Right lobe of liver (tissue), 6 donors: ENCODE measurements at regions not wholly inside any gene's neighbourhood (a gene's known extent, or its start where the extent isn't known, plus 50 kb on each side); places are given as distances from the start of the nearest gene placed in this dataset.
A peak's percentile ranks its signal among the peaks of the same experiment; 100 is the strongest.

Source experiments
- ATAC-seq, 4 donors: fragments of 200-7000 bp; cut with Tn5 transposase; one replicate each; pipeline ENCODE4 v1.9.1; 2020; ENCODE audit warnings: mild to moderate bottlenecking in 4 of 4, moderate library complexity in 4 of 4
- DNase-seq, 3 donors: peaks; one replicate each; pipeline ENCODE4 v3.0.0-alpha.2; 2020
- H3K27ac ChIP-seq, 3 donors: fragments of 200-600 bp; one replicate each; pipeline ENCODE4 v1.8.0; 2022
- H3K27me3 ChIP-seq, 2 donors: fragments of 200-600 bp; one replicate each; pipeline ENCODE4 v1.8.0; 2022
- H3K36me3 ChIP-seq, 4 donors: fragments of 200-600 bp; sonication (generic) in 1 of 4; one replicate each; pipeline versions ENCODE4 v1.5.1 to v1.8.0; 2017 to 2022; ENCODE audit warnings: control low read depth in 1 of 4
- H3K4me1 ChIP-seq, 4 donors: fragments of 200-600 bp; sonication (generic) in 1 of 4; one replicate each; pipeline versions ENCODE4 v1.5.1 to v1.8.0; 2017 to 2022; ENCODE audit warnings: control low read depth in 1 of 4
- H3K4me3 ChIP-seq, 3 donors: fragments of 200-600 bp; one replicate each; pipeline ENCODE4 v1.8.0; 2022
- H3K9me3 ChIP-seq, 4 donors: fragments of 200-600 bp; sonication (generic) in 1 of 4; one replicate each; pipeline versions ENCODE4 v1.5.1 to v1.8.0; 2017 to 2022; ENCODE audit warnings: control low read depth in 1 of 4
- POLR2A ChIP-seq: fragments of 450-650 bp; IDR thresholded peaks from one replicate; pipeline ENCODE4 v1.6.1; 2017; ENCODE audit warnings: antibody characterized with exemption, mild to moderate bottlenecking
- WGBS: methylation state at CpG from one replicate; pipeline ENCODE4 v1.1.6; 2018; ENCODE audit warnings: low coverage, low lambda C conversion rate; ENCODE audit not compliant: insufficient coverage; ENCODE audit errors: missing lambda C conversion rate; 5-methylcytosine and 5-hydroxymethylcytosine counted together
- intact Hi-C, 2 donors: fragments of 100-400 bp; cut with DNase I; formaldehyde crosslinking; loops; one replicate each; pipeline versions ENCODE4 v1.11.2 to v1.14.1; 2022
- TF ChIP-seq, protein P1 (sequence below), 4 donors: fragments of 200-600 bp in 3 of 4; fragments of 450-650 bp in 1 of 4; IDR thresholded peaks; one replicate each; pipeline versions ENCODE4 v1.5.1 to v1.8.0; 2016 to 2022; ENCODE audit warnings: antibody characterized with exemption in 4 of 4, mild to moderate bottlenecking in 2 of 4
- donor health status: DM: no; HTN: yes; CAD: no.
- donor health status: DM: no; HTN: no; CAD: no.
- donor health status: DM: no; HTN: no; CAD: no.
- donor health status: DM: no; HTN: yes; CAD: no.
- donor health status: DM: no; HTN: yes; CAD: no.

DNA sequence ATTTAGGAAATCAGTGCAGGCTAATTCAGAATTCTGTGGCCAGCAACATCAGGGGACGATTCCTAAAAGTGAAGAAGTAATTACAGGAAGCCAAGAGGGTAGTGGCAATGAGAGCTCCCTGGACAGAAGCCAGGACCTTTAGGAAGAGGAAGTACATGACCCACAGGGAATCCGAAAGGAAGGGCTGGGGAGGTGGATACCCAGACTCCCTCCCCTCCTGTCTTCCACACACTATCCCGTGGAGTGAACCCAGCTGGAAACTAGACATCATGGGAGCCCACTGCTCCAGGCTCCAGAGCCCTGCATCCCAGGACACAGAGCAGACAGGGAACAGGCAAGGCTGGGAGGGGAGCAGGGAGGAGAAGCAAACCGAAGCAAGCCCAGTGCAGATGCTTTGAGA, 83.0 kb downstream of the SNX5 start:
- intact Hi-C loops = loop anchor here in 1 of 2 donors (10.0 kb wide), 2 partner anchors 91 to 201 kb away; partner anchors contain the start of gene RRBP1
- peaks cover 0 to 7% (median 2%) of the 10 kb centered on the region in 4 donors for H3K4me1 ChIP-seq
- no peaks in the 10 kb centered on the region for H3K9me3 ChIP-seq
- 32% methylated on average over 2 of the region's 4 CpGs for WGBS
- H3K36me3 ChIP-seq = no peaks in the 10 kb centered on the region
- no peaks in the 10 kb centered on the region for H3K27me3 ChIP-seq
- no peak overlapping the region for H3K4me3 ChIP-seq
- no peak for DNase-seq
- ATAC-seq = peak; percentile 19 to 52 (median 26)
- no peak for TF ChIP-seq POLR2A
- TF ChIP-seq, protein P1, sequence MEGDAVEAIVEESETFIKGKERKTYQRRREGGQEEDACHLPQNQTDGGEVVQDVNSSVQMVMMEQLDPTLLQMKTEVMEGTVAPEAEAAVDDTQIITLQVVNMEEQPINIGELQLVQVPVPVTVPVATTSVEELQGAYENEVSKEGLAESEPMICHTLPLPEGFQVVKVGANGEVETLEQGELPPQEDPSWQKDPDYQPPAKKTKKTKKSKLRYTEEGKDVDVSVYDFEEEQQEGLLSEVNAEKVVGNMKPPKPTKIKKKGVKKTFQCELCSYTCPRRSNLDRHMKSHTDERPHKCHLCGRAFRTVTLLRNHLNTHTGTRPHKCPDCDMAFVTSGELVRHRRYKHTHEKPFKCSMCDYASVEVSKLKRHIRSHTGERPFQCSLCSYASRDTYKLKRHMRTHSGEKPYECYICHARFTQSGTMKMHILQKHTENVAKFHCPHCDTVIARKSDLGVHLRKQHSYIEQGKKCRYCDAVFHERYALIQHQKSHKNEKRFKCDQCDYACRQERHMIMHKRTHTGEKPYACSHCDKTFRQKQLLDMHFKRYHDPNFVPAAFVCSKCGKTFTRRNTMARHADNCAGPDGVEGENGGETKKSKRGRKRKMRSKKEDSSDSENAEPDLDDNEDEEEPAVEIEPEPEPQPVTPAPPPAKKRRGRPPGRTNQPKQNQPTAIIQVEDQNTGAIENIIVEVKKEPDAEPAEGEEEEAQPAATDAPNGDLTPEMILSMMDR (IDR thresholded peaks at IDR 0.05) = no peak
- no peak overlapping the region for H3K27ac ChIP-seq

DNA sequence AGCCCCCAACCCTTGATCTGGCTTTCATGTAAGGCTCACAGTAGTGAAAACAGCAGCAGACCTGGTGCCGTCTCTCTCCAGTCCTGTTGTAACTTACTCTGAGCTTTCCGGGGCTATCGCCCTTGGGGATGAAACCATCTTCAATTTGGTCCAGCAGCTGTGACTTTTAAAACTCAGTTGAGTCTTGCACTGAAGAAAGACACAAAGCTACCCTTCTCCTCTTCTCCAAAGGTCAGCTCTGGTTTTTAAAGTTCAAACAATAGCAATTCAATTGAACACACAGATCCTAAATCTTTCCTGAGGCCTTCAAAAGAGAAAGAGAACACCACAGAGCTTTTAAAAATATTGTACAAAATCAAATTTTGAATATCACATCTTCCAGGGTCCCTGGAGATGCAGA, 83.5 kb downstream of the SNX5 start:
- peaks cover 0 to 7% (median 2%) of the 10 kb centered on the region in 4 donors for H3K4me1 ChIP-seq
- no peak overlapping the region for H3K4me3 ChIP-seq
- peak overlapping the region in 1 of 3 donors; percentile 3 for H3K27ac ChIP-seq
- H3K27me3 ChIP-seq = no peaks in the 10 kb centered on the region
- no peak for ATAC-seq
- no peak for DNase-seq
- no peaks in the 10 kb centered on the region for H3K9me3 ChIP-seq
- intact Hi-C loops = loop anchor here in 1 of 2 donors (10.0 kb wide), 2 partner anchors 90 to 200 kb away; partner anchors contain the start of gene RRBP1
- WGBS = 51% methylated on average over 3 of the region's 3 CpGs
- H3K36me3 ChIP-seq = no peaks in the 10 kb centered on the region
- TF ChIP-seq, protein P1 (IDR thresholded peaks at IDR 0.05) = no peak
- TF ChIP-seq POLR2A = no peak

DNA sequence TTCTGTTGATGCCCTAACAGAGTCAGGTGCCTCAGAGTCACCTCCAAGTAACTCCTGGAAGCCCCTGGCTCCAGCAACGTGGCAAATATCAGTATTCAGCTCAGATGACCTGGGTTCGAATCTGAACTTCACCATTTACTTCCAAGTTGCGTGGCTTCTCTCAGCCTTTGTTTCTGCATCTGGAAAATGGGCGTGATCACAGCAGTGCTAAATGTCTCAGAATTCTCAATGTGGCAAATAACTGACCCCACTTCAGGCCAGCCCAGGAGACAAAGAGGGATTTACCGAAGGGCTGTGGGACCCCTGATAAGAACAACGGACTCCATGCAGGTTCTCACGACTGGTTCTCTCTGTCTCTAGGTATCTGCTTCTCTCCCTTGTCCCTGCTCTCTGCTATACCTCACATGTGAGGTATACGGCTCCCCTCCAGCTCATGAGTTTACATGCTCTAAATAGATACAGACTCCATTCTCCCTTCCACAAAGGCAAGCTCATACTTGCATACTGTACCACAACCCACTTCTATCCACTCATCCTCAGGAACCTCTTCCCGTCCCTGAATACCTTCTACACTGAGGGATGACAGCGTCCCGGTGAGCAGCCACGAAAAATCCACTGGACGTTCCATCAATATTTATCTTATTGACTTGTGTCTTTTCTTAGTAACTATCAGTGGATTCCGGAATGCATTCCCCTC, 84.1 kb downstream of the SNX5 start:
- intact Hi-C loops = loop anchor here in 1 of 2 donors (10.0 kb wide), 2 partner anchors 90 to 200 kb away; partner anchors contain the start of gene RRBP1
- TF ChIP-seq POLR2A = no peak
- TF ChIP-seq, protein P1 (IDR thresholded peaks at IDR 0.05) = no peak
- Histone ChIP-seq H3K4me3 (no peak overlapping the region), H3K27me3 (no peaks in the 10 kb centered on the region), H3K9me3 (no peaks in the 10 kb centered on the region), H3K36me3 (no peaks in the 10 kb centered on the region), H3K27ac (peak overlapping the region in 1 of 3 donors; percentile 3), H3K4me1 (peaks cover 0 to 7% (median 2%) of the 10 kb centered on the region in 4 donors)
- 59% methylated on average over 13 of the region's 14 CpGs for whole genome bisulfite sequencing
- ATAC-seq (peak in 1 of 4 donors; percentile 13), DNase-seq (no peak)

DNA sequence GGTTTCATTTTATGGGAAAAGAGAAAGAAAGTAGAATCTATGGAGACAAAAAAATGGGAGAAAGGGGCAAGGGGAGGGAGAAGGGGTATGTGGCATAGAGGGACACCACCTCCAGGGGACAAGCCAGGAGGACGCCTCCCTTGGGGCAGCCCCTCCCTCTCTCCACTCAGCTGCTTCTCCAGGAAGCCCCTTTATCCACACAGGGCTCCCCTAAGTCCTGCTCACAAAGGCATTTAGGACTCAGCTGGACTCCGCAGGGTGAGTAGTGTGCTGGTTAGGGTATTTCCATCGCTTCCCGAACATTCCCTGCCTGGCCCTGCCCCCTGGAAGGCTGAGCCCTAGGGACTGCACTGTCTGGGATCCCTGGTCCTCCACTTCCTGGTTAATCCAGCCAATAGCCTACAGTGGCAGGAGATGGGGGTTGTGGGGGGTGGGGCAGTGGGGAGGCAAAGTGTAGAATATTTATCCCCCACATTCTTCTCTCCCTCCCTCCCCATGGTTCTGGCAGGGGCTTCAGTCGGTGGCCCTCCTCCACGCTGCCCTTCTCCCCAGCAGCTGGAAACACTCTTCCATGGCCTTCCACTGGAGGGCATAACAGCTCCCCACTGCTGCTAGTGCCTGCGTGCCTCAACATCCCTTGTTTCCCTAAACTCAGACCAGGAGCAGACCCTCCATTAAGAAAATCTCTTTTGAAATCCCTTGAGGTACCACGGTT, 84.8 kb downstream of the SNX5 start:
- no peak for TF ChIP-seq POLR2A
- TF ChIP-seq, protein P1 (IDR thresholded peaks at IDR 0.05) = no peak
- H3K36me3 ChIP-seq = no peaks in the 10 kb centered on the region
- 95% methylated on average over 4 of the region's 8 CpGs for WGBS
- ATAC-seq (no peak), DNase-seq (no peak)
- H3K9me3 ChIP-seq = no peaks in the 10 kb centered on the region
- no peak overlapping the region for H3K27ac ChIP-seq
- H3K4me3 ChIP-seq = no peak overlapping the region
- intact Hi-C loops = loop anchor here in 1 of 2 donors (10.0 kb wide), 2 partner anchors 89 to 199 kb away; partner anchors contain the start of gene RRBP1
- no peaks in the 10 kb centered on the region for H3K27me3 ChIP-seq
- peaks cover 0 to 12% (median 3%) of the 10 kb centered on the region in 4 donors for H3K4me1 ChIP-seq
